ENCODE measurements at regions not wholly inside any gene's neighbourhood (a gene's known extent, or its start where the extent isn't known, plus 50 kb on each side); places are given as distances from the start of the nearest gene placed in this dataset.

DNA sequence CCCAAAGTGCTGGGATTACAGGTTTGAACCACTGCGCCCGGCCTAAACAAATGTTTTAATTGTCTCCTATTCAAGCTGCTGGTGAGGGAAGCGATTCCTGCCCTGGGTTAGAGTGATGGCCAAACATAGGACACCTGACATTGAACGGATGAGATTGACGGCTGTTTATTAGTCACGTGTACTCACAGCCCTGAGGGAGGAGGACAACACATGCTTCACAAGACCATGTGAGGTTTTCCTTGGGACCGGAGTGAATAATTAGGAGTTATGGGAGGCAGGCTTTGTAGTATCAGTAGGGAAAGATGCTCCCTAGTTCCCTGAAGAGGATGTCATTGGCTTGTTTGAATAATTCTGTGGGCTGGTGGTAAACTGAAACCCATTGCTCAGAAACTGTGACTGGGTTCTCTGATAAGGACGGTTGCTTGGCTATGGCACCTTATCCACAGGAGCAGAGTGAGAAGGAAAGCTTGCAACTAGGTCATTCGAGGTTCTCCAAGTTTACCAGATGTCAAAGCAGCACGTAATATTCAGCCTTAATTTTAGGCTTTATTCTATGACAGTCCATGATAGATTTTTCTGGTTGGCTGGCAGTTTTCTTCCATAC is 245.8 kb downstream of the PLA2G4A start:
- TF ChIP-seq, protein P1, sequence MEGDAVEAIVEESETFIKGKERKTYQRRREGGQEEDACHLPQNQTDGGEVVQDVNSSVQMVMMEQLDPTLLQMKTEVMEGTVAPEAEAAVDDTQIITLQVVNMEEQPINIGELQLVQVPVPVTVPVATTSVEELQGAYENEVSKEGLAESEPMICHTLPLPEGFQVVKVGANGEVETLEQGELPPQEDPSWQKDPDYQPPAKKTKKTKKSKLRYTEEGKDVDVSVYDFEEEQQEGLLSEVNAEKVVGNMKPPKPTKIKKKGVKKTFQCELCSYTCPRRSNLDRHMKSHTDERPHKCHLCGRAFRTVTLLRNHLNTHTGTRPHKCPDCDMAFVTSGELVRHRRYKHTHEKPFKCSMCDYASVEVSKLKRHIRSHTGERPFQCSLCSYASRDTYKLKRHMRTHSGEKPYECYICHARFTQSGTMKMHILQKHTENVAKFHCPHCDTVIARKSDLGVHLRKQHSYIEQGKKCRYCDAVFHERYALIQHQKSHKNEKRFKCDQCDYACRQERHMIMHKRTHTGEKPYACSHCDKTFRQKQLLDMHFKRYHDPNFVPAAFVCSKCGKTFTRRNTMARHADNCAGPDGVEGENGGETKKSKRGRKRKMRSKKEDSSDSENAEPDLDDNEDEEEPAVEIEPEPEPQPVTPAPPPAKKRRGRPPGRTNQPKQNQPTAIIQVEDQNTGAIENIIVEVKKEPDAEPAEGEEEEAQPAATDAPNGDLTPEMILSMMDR (IDR thresholded peaks at IDR 0.05; ENCODE audit: borderline replicate concordance, insufficient read depth, low read depth, low read length), result no peak
- H3K4me3 ChIP-seq (ENCODE audit: low read depth, low read length), result no peak overlapping the region

DNA sequence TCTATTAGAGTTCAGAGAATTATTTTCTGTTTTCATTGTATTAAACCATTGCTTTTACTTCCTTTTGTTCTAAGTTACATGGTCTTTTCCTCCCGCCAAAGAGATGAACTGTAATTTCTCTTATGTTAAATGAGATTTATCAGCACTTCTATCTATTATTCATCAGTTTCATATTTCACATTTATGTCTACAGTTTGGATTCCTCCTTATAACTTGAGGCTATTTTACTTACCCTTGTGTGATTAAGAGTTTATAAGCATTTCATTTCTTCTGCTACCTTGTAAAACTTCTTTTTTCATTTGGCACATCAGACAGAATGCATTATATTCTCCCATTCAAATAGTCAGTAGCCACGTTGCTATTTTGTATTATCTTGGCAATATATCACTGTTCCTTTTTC is 248.2 kb downstream of the PLA2G4A start:
- TF ChIP-seq, protein P1 (IDR thresholded peaks at IDR 0.05; ENCODE audit: borderline replicate concordance, insufficient read depth, low read depth, low read length), result no peak
- H3K4me3 ChIP-seq (ENCODE audit: low read depth, low read length), result no peak overlapping the region

DNA sequence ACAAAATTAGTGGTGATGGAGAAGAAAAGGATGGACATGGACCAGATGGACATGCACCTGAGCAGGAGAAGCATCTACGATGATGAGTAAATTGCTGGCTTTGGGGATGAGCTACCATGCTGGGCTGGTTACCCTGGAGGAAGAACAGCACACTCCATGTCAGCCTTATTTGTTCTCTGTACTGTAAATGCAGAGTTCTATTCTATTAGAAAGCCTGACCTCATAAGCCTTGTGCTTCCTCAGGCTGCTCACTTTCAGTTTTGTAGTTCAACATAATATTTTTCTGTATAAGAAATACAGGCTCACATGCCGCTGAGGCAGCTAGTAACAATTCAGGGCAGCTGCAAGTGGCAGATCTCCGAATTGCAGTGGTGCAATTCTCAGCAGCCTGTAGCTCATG is 249.6 kb downstream of the PLA2G4A start:
- TF ChIP-seq, protein P1 (IDR thresholded peaks at IDR 0.05; ENCODE audit: borderline replicate concordance, insufficient read depth, low read depth, low read length), result no peak

DNA sequence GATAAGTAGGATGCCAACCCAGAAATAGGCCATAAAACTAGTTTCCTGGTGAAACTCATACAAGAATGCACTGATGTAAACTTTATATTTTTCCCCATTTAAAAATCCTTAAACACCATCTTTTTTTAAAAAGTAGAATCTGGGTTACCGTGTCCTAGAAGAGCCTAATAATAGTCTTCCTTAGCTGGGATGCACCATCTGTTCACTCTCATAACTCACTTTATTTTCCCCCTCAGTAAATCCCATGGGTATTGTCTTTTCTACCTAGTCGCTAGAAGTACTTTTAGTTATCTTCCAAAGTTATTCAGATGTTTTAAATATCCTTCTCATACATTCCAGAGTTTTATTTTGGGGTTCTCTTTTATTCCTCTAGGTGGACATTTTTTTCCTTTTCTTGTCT is 250.2 kb downstream of the PLA2G4A start:
- TF ChIP-seq, protein P1 (IDR thresholded peaks at IDR 0.05; ENCODE audit: borderline replicate concordance, insufficient read depth, low read depth, low read length), result no peak
- H3K4me3 ChIP-seq (ENCODE audit: low read depth, low read length), result no peak overlapping the region

More for the DNA sequence above, 249.6 kb downstream of the PLA2G4A start:
- H3K4me3 ChIP-seq (ENCODE audit: low read depth, low read length), result no peak overlapping the region

DNA sequence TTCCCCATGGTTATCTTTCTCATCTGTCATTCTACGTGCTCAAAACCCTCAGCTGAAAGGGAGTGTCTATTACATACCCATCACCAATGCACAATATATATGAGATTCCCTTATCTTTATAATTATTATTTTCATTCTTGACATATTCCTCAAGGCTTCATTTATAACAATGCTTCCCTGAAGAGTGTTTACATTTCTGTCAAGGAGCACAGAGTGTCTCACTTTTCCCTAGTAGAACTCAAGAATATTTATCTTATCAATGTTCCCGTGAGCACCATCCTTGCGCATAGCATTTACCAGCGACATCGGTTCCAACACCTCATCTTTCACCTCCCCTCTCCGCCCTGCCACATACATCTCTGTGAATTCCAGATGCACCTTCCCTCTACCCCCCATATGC is 250.6 kb downstream of the PLA2G4A start:
- TF ChIP-seq, protein P1 (IDR thresholded peaks at IDR 0.05; ENCODE audit: borderline replicate concordance, insufficient read depth, low read depth, low read length), result no peak

DNA sequence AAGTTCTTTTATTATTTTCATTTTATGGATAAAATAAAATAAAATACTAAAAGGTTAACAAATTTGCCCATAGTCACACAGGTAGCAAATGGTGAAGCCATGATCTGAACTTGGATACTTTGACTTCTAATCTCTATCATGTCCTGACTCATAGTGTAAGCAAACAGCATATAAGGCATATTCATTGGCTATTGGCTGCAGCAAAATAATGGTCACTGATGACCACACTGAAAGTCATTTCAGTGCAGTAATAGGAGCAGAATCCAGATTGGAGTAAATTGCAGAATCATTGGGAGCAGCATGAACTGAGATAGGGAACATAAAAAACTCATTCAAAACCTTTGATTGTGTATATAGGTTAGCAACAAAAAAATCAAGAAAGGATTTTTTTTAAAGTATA is 262.9 kb downstream of the PLA2G4A start:
- no peak overlapping the region for H3K4me3 ChIP-seq (ENCODE audit: low read depth, low read length)
- TF ChIP-seq, protein P1 (IDR thresholded peaks at IDR 0.05; ENCODE audit: borderline replicate concordance, insufficient read depth, low read depth, low read length), result no peak

More for the DNA sequence above, 250.6 kb downstream of the PLA2G4A start:
- H3K4me3 ChIP-seq (ENCODE audit: low read depth, low read length), result no peak overlapping the region

DNA sequence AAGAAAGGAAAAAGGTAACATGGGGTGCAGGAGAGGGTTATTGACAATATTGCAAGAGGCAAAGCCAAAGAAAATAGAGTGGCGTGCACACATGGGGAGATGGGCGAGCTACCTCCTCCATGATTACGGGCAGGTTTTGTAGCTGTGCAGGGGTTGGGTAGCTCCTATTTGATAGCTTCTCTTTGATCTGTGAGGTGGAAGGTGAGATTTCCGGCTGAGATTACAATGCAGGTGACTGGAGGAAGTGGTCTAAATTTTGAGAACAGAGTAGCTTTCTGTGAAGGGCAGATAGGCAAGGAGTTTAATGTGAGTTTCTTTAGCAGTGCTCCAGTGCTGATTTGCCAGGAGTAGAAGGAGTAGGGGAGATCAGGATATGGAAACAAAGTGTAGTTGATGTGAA is 263.4 kb downstream of the PLA2G4A start:
- TF ChIP-seq, protein P1 (IDR thresholded peaks at IDR 0.05; ENCODE audit: borderline replicate concordance, insufficient read depth, low read depth, low read length), result no peak
- no peak overlapping the region for H3K4me3 ChIP-seq (ENCODE audit: low read depth, low read length)

Data from GM12875 (cell line).